ENCODE measurements at regions not wholly inside any gene's neighbourhood (a gene's known extent, or its start where the extent isn't known, plus 50 kb on each side); places are given as distances from the start of the nearest gene placed in this dataset.
A peak's percentile ranks its signal among the peaks of the same experiment; 100 is the strongest.

GRCh38 chr2:105181282-105181681 is 60.3 kb upstream of the GPR45 start:
- TF ChIP-seq HDAC6 (IDR thresholded peaks at IDR 0.05; ENCODE audit: low read depth, low read length): no peak
- no peak for TF ChIP-seq RBBP5 (IDR thresholded peaks at IDR 0.05; ENCODE audit: borderline replicate concordance, low read depth, low read length)
- TF ChIP-seq JUN (IDR thresholded peaks at IDR 0.05; ENCODE audit: low read depth, low read length): no peak
- TF ChIP-seq E2F6 (IDR thresholded peaks at IDR 0.05): no peak
- TF ChIP-seq USF2 (IDR thresholded peaks at IDR 0.05; ENCODE audit: low read length): no peak
- no peak for TF ChIP-seq PHF8 (conservative IDR thresholded peaks at IDR 0.05; ENCODE audit: low read depth, low read length)
- TF ChIP-seq NANOG (IDR thresholded peaks at IDR 0.05; ENCODE audit: insufficient read depth, low read depth, low read length, poor library complexity, severe bottlenecking): no peak
- no peak for TF ChIP-seq KDM4A (IDR thresholded peaks at IDR 0.05; ENCODE audit: low read depth, low read length, severe bottlenecking)
- Histone ChIP-seq H3K23ac (ENCODE audit: insufficient read length) (peak overlapping the region; percentile 4), H3K79me2 (ENCODE audit: control insufficient read depth in 1 of 2, insufficient read depth in 2 of 2, low read length in 2 of 2) (no peaks in the 10 kb centered on the region), H2AK5ac (ENCODE audit: low read depth, low read length) (no peak overlapping the region), H3K27me3 (replicated peaks in 1 of 4; ENCODE audit: control insufficient read depth in 3 of 4, extremely low read depth in 1 of 4, insufficient read depth in 3 of 4, low read length in 3 of 4) (peaks cover 0 to 22% (median 14%) of the 10 kb centered on the region in 4 experiments; a peak in 6 of 7 replicates), H3K4ac (replicated peaks; ENCODE audit: insufficient read length, low read depth, low read length) (no peak overlapping the region), H3K79me1 (ENCODE audit: low read depth, low read length) (no peaks in the 10 kb centered on the region), H3K4me2 (ENCODE audit: insufficient read depth in 1 of 2, low read depth in 2 of 2, low read length in 2 of 2) (0 out of 4 replicates have a peak overlapping the region, but pooled peaks of 1 of the 2 experiments have one; percentile 30), H3K9me3 (ENCODE audit: insufficient read depth in 2 of 2, low read depth in 1 of 2, low read length in 1 of 2) (no peaks in the 10 kb centered on the region), H3K4me3 (ENCODE audit: extremely low read depth in 1 of 4, insufficient read depth in 2 of 4, low read depth in 3 of 4, low read length in 4 of 4) (no peak overlapping the region), H2AFZ (ENCODE audit: low read length) (no peak overlapping the region; the same call in 1 of the 2 replicates), H3K18ac (ENCODE audit: extremely low read depth, low read length) (no peak overlapping the region), H4K20me1 (replicated peaks in 1 of 2; ENCODE audit: control insufficient read depth in 1 of 2, insufficient read depth in 2 of 2, low read length in 2 of 2) (no peaks in the 10 kb centered on the region), H4K8ac (ENCODE audit: extremely low read depth, insufficient read depth, low read length) (no peak overlapping the region; the same call in 1 of the 2 replicates), H3K14ac (ENCODE audit: insufficient read length) (no peak overlapping the region), H3K9ac (replicated peaks in 1 of 4; ENCODE audit: extremely low read depth in 1 of 4, low read depth in 3 of 4, low read length in 3 of 4) (no peak overlapping the region), H2BK5ac (ENCODE audit: low read depth, low read length) (no peak overlapping the region), H3K23me2 (ENCODE audit: low read depth, low read length) (no peaks in the 10 kb centered on the region), H3K56ac (replicated peaks; ENCODE audit: insufficient read length, low read depth, low read length) (no peak overlapping the region), H3K4me1 (replicated peaks in 1 of 4; ENCODE audit: control insufficient read depth in 3 of 4, insufficient read depth in 4 of 4, low read length in 3 of 4) (peaks cover 6 to 17% (median 13%) of the 10 kb centered on the region in 4 experiments), H2BK120ac (replicated peaks; ENCODE audit: low read depth, low read length) (no peak overlapping the region), H2BK12ac (ENCODE audit: low read depth, low read length) (peak overlapping the region; percentile 28; the same call in 1 of the 2 replicates), H3K36me3 (ENCODE audit: control insufficient read depth in 2 of 4, insufficient read depth in 4 of 4, low read length in 3 of 4) (no peaks in the 10 kb centered on the region), H3K27ac (ENCODE audit: low read depth, low read length) (no peak overlapping the region), H4K5ac (ENCODE audit: insufficient read length, low read depth, low read length) (no peak overlapping the region), H2BK20ac (ENCODE audit: low read length) (no peak overlapping the region), H2BK15ac (ENCODE audit: low read length) (no peak overlapping the region), H4K91ac (replicated peaks; ENCODE audit: insufficient read length, low read length) (no peak overlapping the region)
- FAIRE-seq: no peak
- no peak for DNase-seq (ENCODE audit: low read depth in 1 of 2, low spot score in 2 of 2)
- CTCF ChIA-PET (ENCODE audit: partially characterized antibody): interaction anchor here (0.8 to 5.2 kb wide), 11 partner anchors 14 to 768 kb away, joined by 3 to 91 read pairs (median 6); no protein-coding TSS in a partner anchor
- 85% methylated on average over 6 of the region's 6 CpGs; no CpG with 5 or more reads in 1 of the 2 experiments for WGBS, 2 experiments (ENCODE audit: extremely low coverage in 1 of 2, insufficient coverage in 1 of 2, insufficient read length in 1 of 2, insufficient replicate concordance in 2 of 2, low coverage in 1 of 2, low lambda C conversion rate in 2 of 2, missing lambda C conversion rate in 1 of 2)
- POLR2A ChIA-PET (ENCODE audit: partially characterized antibody): no interaction called here
